ENCODE measurements at regions not wholly inside any gene's neighbourhood (a gene's known extent, or its start where the extent isn't known, plus 50 kb on each side); places are given as distances from the start of the nearest gene placed in this dataset.
"Not testable (repeated sequence)": the region's sequence is repeated elsewhere in the genome, so short reads cannot be mapped to it uniquely, and the experiment has no call there.

- Mint-ChIP-seq H3K27ac (no peak overlapping the region), H3K27me3 (no peaks in the 10 kb centered on the region)
These were observed 98.2 kb downstream of the TAF11L14 start for GRCh38 chr5:17732351-17732923.

DNA sequence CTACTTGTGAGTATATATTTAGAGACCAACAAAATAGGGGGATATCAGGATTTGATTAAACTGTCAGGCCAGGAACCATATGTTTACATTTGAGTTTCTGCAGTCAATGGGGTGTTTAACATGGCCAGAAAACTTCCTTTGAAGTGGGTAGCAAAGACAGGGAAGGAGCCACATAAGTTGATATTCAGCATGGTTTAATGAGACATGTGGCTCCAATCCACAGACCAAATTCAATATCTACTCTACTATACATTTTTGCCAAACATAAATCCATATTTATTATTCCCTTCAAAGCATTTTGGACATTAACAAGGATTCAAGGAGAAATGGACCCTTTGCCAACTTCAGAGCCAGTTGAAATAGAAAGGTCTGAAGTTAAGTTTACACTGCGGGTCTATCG is 99.8 kb downstream of the TAF11L14 start:
- H3K9me3 ChIP-seq (ENCODE audit: control insufficient read depth, low read length, poor library complexity, severe bottlenecking) = no peaks in the 10 kb centered on the region
- no peaks in the 10 kb centered on the region for H3K4me1 Mint-ChIP-seq
- no peaks in the 10 kb centered on the region for H3K27me3 Mint-ChIP-seq
- no peak for DNase-seq
- ATAC-seq = no peak
- no peak overlapping the region for H3K4me3 Mint-ChIP-seq
- H3K36me3 Mint-ChIP-seq (ENCODE audit: low read depth) = no peaks in the 10 kb centered on the region
- H3K27ac Mint-ChIP-seq = no peak overlapping the region

More at GRCh38 chr5:17732351-17732923, 98.2 kb downstream of the TAF11L14 start:
- no peak for DNase-seq
- Mint-ChIP-seq H3K36me3 (ENCODE audit: low read depth) (no peaks in the 10 kb centered on the region), H3K4me3 (no peak overlapping the region), H3K4me1 (no peaks in the 10 kb centered on the region)
- no peak for ATAC-seq
- no peaks in the 10 kb centered on the region for H3K9me3 ChIP-seq (ENCODE audit: control insufficient read depth, low read length, poor library complexity, severe bottlenecking)

DNA sequence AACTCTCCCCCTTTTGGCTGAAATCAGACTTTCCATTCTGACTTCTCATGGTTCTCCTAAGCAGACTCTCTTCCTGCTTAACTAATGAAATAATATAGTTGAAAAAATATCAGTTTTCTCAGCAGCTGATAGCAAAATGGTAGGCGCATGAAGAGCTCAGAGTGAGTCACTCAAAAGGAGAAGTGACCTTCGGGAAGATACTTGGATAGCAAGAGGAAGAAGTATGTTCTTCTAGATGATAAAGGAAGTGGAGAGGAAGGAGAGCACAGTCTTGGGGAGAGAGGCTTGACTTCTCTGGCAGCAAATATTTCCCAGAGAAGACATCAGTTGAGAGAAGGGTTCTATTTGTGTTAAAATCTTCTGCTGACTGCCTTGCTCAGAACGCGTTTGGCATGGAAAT is 101.5 kb downstream of the TAF11L14 start:
- Mint-ChIP-seq H3K27ac (no peak overlapping the region), H3K27me3 (no peaks in the 10 kb centered on the region), H3K36me3 (ENCODE audit: low read depth) (no peaks in the 10 kb centered on the region), H3K4me1 (no peaks in the 10 kb centered on the region), H3K4me3 (no peak overlapping the region)
- DNase-seq = no peak
- ATAC-seq = no peak
- H3K9me3 ChIP-seq (ENCODE audit: control insufficient read depth, low read length, poor library complexity, severe bottlenecking) = no peaks in the 10 kb centered on the region

- H3K4me1 Mint-ChIP-seq = no peaks in the 10 kb centered on the region
- ATAC-seq = no peak
These were observed 102.8 kb downstream of the TAF11L14 start for GRCh38 chr5:17737092-17737491.

DNA sequence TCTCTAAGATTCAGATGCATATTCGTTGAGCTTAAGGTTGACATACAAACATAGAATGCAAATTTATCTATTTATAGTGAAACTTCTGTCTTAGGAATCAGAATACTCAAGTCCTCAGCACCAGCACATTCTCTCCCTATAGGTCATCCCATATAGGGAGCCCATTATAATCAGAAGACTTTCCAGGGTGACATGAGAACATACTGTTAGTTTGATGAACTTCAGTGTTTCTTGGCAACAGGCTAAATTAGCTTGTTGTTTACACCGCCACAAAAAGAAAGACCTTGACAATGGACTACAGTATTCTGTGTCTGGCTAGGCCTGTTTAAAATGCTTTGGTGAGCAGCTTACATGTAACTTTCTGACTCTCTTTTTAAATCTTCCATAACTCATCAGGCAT is 104.2 kb downstream of the TAF11L14 start:
- Mint-ChIP-seq H3K36me3 (ENCODE audit: low read depth) (no peaks in the 10 kb centered on the region), H3K27me3 (no peaks in the 10 kb centered on the region), H3K4me1 (no peaks in the 10 kb centered on the region), H3K27ac (no peak overlapping the region), H3K4me3 (no peak overlapping the region)
- no peaks in the 10 kb centered on the region for H3K9me3 ChIP-seq (ENCODE audit: control insufficient read depth, low read length, poor library complexity, severe bottlenecking)
- DNase-seq (no peak), ATAC-seq (no peak)

More at GRCh38 chr5:17737092-17737491, 102.8 kb downstream of the TAF11L14 start:
- Mint-ChIP-seq H3K4me3 (no peak overlapping the region), H3K27ac (no peak overlapping the region), H3K36me3 (ENCODE audit: low read depth) (no peaks in the 10 kb centered on the region), H3K27me3 (no peaks in the 10 kb centered on the region)
- H3K9me3 ChIP-seq (ENCODE audit: control insufficient read depth, low read length, poor library complexity, severe bottlenecking) = no peaks in the 10 kb centered on the region
- DNase-seq = no peak

GRCh38 chr5:17743580-17744435 is 109.5 kb downstream of the TAF11L14 start:
- no peaks in the 10 kb centered on the region for H3K27me3 Mint-ChIP-seq
- no peaks in the 10 kb centered on the region for H3K36me3 Mint-ChIP-seq (ENCODE audit: low read depth)
- ATAC-seq (no peak), DNase-seq (no peak)
- no peaks in the 10 kb centered on the region for H3K9me3 ChIP-seq (ENCODE audit: control insufficient read depth, low read length, poor library complexity, severe bottlenecking)
- no peaks in the 10 kb centered on the region for H3K4me1 Mint-ChIP-seq
- no peak overlapping the region for H3K27ac Mint-ChIP-seq
- no peak overlapping the region for H3K4me3 Mint-ChIP-seq

DNA sequence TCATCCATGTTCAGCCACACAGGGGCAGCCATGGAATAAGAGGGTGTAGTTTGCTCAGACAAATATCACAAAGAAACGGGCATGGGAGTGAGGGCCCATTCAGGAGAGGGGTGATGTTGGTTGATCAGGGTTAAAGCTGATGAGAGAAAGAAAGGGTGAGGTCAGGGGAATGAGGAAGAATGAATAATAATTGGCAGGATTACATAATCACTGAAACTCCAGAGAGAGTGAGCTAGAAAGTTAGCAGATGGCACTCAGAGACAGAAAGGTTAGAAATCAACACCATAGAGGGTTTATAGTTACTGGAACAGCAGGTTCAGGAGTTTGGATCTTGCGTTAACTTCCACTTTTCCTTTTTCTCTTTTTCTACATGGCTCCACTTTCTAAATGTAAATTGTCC is 113.9 kb downstream of the TAF11L14 start:
- no peaks in the 10 kb centered on the region for H3K9me3 ChIP-seq (ENCODE audit: control insufficient read depth, low read length, poor library complexity, severe bottlenecking)
- Mint-ChIP-seq H3K27me3 (no peaks in the 10 kb centered on the region), H3K4me1 (no peaks in the 10 kb centered on the region), H3K27ac (no peak overlapping the region), H3K4me3 (no peak overlapping the region), H3K36me3 (ENCODE audit: low read depth) (no peaks in the 10 kb centered on the region)
- no peak for DNase-seq
- ATAC-seq = no peak

GRCh38 chr5:17748941-17749340 is 114.7 kb downstream of the TAF11L14 start:
- Mint-ChIP-seq H3K4me1 (no peaks in the 10 kb centered on the region), H3K27me3 (no peaks in the 10 kb centered on the region), H3K4me3 (no peak overlapping the region), H3K27ac (no peak overlapping the region), H3K36me3 (ENCODE audit: low read depth) (no peaks in the 10 kb centered on the region)
- ATAC-seq (no peak), DNase-seq (no peak)
- H3K9me3 ChIP-seq (ENCODE audit: control insufficient read depth, low read length, poor library complexity, severe bottlenecking) = no peaks in the 10 kb centered on the region

- H3K27ac Mint-ChIP-seq; H3K36me3 Mint-ChIP-seq (ENCODE audit: low read depth); H3K27me3 Mint-ChIP-seq; ATAC-seq; H3K4me1 Mint-ChIP-seq; H3K9me3 ChIP-seq (ENCODE audit: control insufficient read depth, low read length, poor library complexity, severe bottlenecking); DNase-seq; H3K4me3 Mint-ChIP-seq: not testable (repeated sequence)
These were observed 121.1 kb downstream of the TAF11L14 start for GRCh38 chr5:17755406-17755805.

- no peaks in the 10 kb centered on the region for H3K4me1 Mint-ChIP-seq
- ATAC-seq (no peak), DNase-seq (no peak)
- no peak overlapping the region for H3K27ac Mint-ChIP-seq
- no peaks in the 10 kb centered on the region for H3K9me3 ChIP-seq (ENCODE audit: control insufficient read depth, low read length, poor library complexity, severe bottlenecking)
- no peaks in the 10 kb centered on the region for H3K27me3 Mint-ChIP-seq
- H3K4me3 Mint-ChIP-seq = no peak overlapping the region
- H3K36me3 Mint-ChIP-seq (ENCODE audit: low read depth) = no peaks in the 10 kb centered on the region
These were observed 127.1 kb downstream of the TAF11L14 start for GRCh38 chr5:17761326-17761725.

GRCh38 chr5:17763301-17763700 is 129.0 kb downstream of the TAF11L14 start:
- Mint-ChIP-seq H3K4me3 (no peak overlapping the region), H3K4me1 (no peaks in the 10 kb centered on the region), H3K27ac (no peak overlapping the region), H3K27me3 (no peaks in the 10 kb centered on the region), H3K36me3 (ENCODE audit: low read depth) (no peaks in the 10 kb centered on the region)
- H3K9me3 ChIP-seq (ENCODE audit: control insufficient read depth, low read length, poor library complexity, severe bottlenecking) = no peaks in the 10 kb centered on the region
- DNase-seq = no peak
- no peak for ATAC-seq

- no peak for ATAC-seq
- H3K27me3 Mint-ChIP-seq = no peaks in the 10 kb centered on the region
- no peak for DNase-seq
- H3K27ac Mint-ChIP-seq = no peak overlapping the region
- H3K36me3 Mint-ChIP-seq (ENCODE audit: low read depth) = no peaks in the 10 kb centered on the region
- H3K9me3 ChIP-seq (ENCODE audit: control insufficient read depth, low read length, poor library complexity, severe bottlenecking) = peaks cover 3% of the 10 kb centered on the region
- no peak overlapping the region for H3K4me3 Mint-ChIP-seq
- H3K4me1 Mint-ChIP-seq = no peaks in the 10 kb centered on the region
These were observed 131.8 kb downstream of the TAF11L14 start for GRCh38 chr5:17766031-17766430.

- DNase-seq (no peak), ATAC-seq (no peak)
- no peaks in the 10 kb centered on the region for H3K27me3 Mint-ChIP-seq
- H3K27ac Mint-ChIP-seq = no peak overlapping the region
- no peaks in the 10 kb centered on the region for H3K4me1 Mint-ChIP-seq
- no peaks in the 10 kb centered on the region for H3K36me3 Mint-ChIP-seq (ENCODE audit: low read depth)
- peaks cover 3% of the 10 kb centered on the region for H3K9me3 ChIP-seq (ENCODE audit: control insufficient read depth, low read length, poor library complexity, severe bottlenecking)
- no peak overlapping the region for H3K4me3 Mint-ChIP-seq
These were observed 135.0 kb downstream of the TAF11L14 start for GRCh38 chr5:17769277-17769676.

DNA sequence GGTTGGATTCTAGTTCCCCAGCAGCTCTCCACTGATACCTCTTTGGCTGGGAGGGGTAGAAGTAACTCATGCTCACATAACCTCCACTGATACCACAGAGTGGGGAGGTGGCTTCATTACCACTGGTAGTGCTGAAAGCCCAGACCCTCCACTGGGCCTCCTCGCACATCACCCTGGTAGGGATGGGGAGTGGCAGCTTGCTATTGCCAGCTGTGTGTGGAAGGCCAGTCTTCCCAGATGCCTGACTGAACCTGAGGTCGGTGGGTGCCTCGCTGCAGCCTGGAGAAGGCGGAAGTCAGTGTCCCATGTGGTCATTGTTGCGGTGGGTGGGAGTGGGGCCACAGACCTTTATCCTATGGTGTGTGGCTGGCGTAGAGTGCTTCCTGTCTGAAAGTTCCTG is 138.0 kb downstream of the TAF11L14 start:
- Mint-ChIP-seq H3K27ac (no peak overlapping the region), H3K36me3 (ENCODE audit: low read depth) (no peaks in the 10 kb centered on the region), H3K4me3 (no peak overlapping the region), H3K27me3 (no peaks in the 10 kb centered on the region), H3K4me1 (no peaks in the 10 kb centered on the region)
- H3K9me3 ChIP-seq (ENCODE audit: control insufficient read depth, low read length, poor library complexity, severe bottlenecking) = peaks cover 3% of the 10 kb centered on the region
- DNase-seq (no peak), ATAC-seq (no peak)

Data from T-helper 17 cell (primary cell).